Brain microvascular endothelial cell (primary cell): ENCODE measurements at regions not wholly inside any gene's neighbourhood (a gene's known extent, or its start where the extent isn't known, plus 50 kb on each side); places are given as distances from the start of the nearest gene placed in this dataset.
A peak's percentile ranks its signal among the peaks of the same experiment; 100 is the strongest.

Experiments
- DNase-seq: peaks from one replicate; pipeline ENCODE4 v3.0.0-alpha.2; 2020
- H3K27ac ChIP-seq: fragments of 250-450 bp; sonication (Bioruptor Pico); 2 replicates; pipeline ENCODE4 v1.5.1; 2020; ENCODE audit warnings: mild to moderate bottlenecking, moderate library complexity
- H3K27me3 ChIP-seq: fragments of 250-450 bp; sonication (Bioruptor Pico); replicated peaks from 2 replicates; pipeline ENCODE4 v1.5.1; 2020; ENCODE audit warnings: mild to moderate bottlenecking
- H3K36me3 ChIP-seq: fragments of 250-450 bp; sonication (Bioruptor Pico); replicated peaks from 2 replicates; pipeline ENCODE4 v1.5.1; 2020; ENCODE audit warnings: mild to moderate bottlenecking
- H3K4me3 ChIP-seq: 2 replicates; pipeline ENCODE4 v1.5.1; 2011; ENCODE audit warnings: low read depth, mild to moderate bottlenecking, control low read depth, low read length, moderate library complexity
- in situ Hi-C: cut with HindIII; loops from 2 replicates; pipeline ENCODE4 v1.10.0; 2017; ENCODE audit warnings: low sequenced_read_pairs, low pct_ligation_motif_present
- TF ChIP-seq, protein P1 (sequence below): IDR thresholded peaks from 2 replicates; pipeline ENCODE4 v1.5.1; 2011; ENCODE audit warnings: low read depth, mild to moderate bottlenecking, moderate library complexity, low read length, control low read depth, inconsistent platforms; ENCODE audit errors: missing control alignments

GRCh38 chr1:106534612-106535011 is 521.9 kb upstream of the PRMT6 start:
- Histone ChIP-seq H3K36me3 (no peaks in the 10 kb centered on the region), H3K27me3 (no peaks in the 10 kb centered on the region), H3K4me3 (no peak overlapping the region), H3K27ac (no peak overlapping the region)
- no peak for DNase-seq
- in situ Hi-C loops: no loop called here
- TF ChIP-seq, protein P1, sequence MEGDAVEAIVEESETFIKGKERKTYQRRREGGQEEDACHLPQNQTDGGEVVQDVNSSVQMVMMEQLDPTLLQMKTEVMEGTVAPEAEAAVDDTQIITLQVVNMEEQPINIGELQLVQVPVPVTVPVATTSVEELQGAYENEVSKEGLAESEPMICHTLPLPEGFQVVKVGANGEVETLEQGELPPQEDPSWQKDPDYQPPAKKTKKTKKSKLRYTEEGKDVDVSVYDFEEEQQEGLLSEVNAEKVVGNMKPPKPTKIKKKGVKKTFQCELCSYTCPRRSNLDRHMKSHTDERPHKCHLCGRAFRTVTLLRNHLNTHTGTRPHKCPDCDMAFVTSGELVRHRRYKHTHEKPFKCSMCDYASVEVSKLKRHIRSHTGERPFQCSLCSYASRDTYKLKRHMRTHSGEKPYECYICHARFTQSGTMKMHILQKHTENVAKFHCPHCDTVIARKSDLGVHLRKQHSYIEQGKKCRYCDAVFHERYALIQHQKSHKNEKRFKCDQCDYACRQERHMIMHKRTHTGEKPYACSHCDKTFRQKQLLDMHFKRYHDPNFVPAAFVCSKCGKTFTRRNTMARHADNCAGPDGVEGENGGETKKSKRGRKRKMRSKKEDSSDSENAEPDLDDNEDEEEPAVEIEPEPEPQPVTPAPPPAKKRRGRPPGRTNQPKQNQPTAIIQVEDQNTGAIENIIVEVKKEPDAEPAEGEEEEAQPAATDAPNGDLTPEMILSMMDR: peak; percentile 25

DNA sequence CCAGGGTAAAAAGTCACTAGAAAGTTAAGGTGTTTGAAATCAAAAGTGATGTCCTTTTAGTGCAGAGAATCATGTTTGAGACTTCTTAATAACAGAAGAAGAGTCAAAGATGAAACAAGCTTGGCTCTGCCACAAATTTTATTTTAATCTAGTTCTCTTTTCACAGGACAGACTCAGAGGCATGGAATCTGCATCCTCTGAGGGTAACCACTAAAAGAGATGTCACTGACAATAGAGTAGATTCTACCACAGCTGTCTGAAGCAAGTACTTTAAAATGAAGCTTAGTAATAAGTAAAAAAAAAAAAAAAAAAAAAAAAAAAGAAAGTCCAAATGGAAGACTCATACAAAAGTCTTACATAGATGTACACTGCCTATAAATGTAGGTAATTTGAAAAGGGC is 519.7 kb upstream of the PRMT6 start:
- H3K27me3 ChIP-seq: no peaks in the 10 kb centered on the region
- in situ Hi-C loops: no loop called here
- no peak overlapping the region for H3K27ac ChIP-seq
- TF ChIP-seq, protein P1: no peak
- peak; percentile 11 for DNase-seq
- no peaks in the 10 kb centered on the region for H3K36me3 ChIP-seq
- no peak overlapping the region for H3K4me3 ChIP-seq

DNA sequence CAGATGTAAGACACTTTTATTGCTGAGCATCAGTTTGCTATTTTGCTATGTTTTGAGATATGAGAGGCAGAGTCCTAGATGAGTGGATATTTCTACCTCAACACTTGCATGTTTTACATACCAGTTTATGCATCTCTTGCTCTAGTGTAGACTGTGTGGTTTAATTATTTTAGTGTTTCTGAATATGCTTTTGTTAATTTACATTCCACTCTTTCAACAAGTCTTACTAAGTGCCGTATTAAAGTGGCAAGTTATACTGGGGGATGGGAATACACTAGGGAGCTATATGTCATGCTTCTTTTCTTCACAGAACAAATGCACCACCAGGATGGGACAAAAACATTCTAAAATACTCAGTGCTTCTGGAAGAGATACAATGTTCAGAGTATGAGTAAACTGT is 507.7 kb upstream of the PRMT6 start:
- in situ Hi-C loops: no loop called here
- Histone ChIP-seq H3K27me3 (no peaks in the 10 kb centered on the region), H3K4me3 (no peak overlapping the region), H3K27ac (no peak overlapping the region), H3K36me3 (no peaks in the 10 kb centered on the region)
- TF ChIP-seq, protein P1: no peak
- DNase-seq: no peak

DNA sequence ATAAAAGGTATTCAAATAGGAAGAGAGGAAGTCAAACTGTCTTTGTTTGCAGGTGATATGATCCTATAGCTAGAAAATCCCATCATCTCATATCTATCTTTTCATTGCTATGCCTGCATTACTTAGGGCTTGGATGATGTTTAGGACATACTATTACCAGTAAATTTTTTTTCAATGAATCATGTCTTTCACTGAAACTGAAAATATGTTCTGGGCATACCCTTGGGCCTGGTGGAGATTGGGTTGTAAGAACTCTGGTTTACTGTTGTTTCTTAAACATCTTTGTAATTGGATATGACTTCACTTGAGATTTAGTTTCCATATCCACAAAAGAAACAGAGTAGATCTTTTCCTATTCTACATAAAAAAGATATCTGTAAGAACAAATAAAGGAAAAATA is 502.2 kb upstream of the PRMT6 start:
- Histone ChIP-seq H3K27me3 (no peaks in the 10 kb centered on the region), H3K27ac (no peak overlapping the region), H3K4me3 (no peak overlapping the region), H3K36me3 (no peaks in the 10 kb centered on the region)
- in situ Hi-C loops: no loop called here
- TF ChIP-seq, protein P1: no peak
- DNase-seq: no peak

DNA sequence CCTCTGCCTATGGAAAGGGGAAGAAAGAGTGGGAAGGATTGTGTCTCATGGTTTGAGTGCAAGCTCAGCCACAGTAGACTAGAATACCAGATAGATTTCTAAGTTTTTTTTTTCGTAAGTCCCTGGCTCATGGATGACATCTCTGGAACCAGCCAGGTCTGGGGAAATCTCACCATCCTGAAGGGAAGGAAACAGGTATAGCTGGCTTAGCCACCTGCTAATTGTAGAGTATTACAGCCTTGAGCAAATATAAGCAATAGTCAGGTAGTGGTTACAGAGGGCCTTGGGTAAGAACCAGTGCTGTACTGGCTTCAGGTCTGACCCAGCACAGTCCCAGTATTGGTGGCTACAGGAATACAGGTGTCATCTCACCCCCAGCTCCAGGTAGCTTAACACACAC is 500.9 kb upstream of the PRMT6 start:
- Histone ChIP-seq H3K36me3 (no peaks in the 10 kb centered on the region), H3K4me3 (no peak overlapping the region), H3K27me3 (no peaks in the 10 kb centered on the region), H3K27ac (no peak overlapping the region)
- TF ChIP-seq, protein P1: no peak
- DNase-seq: no peak
- in situ Hi-C loops: no loop called here

DNA sequence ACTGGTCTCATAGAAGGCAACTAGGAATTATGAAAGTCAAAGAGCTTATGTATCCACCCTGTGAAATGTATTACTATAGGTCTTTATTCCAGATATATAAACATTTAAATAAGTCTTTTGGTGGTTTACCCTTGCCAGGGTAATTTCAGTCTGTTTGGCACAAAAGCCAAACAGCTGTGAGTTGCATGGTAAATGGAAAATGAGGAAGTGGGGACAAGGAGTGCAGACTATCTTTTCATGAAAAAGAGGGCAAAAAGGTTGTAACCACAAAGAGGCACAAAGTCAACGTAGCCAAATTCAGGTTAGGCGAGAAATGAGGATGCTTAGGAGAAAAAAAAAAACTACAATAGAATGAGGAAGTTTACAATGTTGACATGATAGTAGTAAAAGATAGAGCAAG is 492.3 kb upstream of the PRMT6 start:
- TF ChIP-seq, protein P1: no peak
- Histone ChIP-seq H3K36me3 (no peaks in the 10 kb centered on the region), H3K4me3 (no peak overlapping the region), H3K27me3 (no peaks in the 10 kb centered on the region), H3K27ac (no peak overlapping the region)
- in situ Hi-C loops: no loop called here
- DNase-seq: no peak
